ENCODE measurements at regions not wholly inside any gene's neighbourhood (a gene's known extent, or its start where the extent isn't known, plus 50 kb on each side); places are given as distances from the start of the nearest gene placed in this dataset.

DNA sequence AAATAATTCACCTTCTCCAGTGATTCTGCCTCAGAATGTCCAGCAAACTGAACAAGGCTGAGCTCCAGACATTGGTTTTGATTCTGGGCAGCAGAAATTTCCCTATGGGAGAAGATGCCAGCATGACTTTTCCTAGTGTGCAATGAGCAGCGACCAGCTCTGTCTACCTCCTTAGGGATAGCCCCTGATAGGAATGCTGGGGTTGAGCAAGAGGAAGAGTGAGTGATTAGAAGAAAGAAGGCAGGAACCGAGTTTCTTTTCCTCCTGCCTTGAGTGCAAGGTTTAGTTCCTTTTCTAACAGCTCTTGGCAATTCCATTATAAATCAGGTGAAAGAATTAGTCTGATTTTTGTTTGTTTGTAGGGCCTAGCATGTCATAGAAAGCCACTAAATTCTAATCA lies 379.0 kb downstream of the DAD1 start:
- TF ChIP-seq, protein P1, sequence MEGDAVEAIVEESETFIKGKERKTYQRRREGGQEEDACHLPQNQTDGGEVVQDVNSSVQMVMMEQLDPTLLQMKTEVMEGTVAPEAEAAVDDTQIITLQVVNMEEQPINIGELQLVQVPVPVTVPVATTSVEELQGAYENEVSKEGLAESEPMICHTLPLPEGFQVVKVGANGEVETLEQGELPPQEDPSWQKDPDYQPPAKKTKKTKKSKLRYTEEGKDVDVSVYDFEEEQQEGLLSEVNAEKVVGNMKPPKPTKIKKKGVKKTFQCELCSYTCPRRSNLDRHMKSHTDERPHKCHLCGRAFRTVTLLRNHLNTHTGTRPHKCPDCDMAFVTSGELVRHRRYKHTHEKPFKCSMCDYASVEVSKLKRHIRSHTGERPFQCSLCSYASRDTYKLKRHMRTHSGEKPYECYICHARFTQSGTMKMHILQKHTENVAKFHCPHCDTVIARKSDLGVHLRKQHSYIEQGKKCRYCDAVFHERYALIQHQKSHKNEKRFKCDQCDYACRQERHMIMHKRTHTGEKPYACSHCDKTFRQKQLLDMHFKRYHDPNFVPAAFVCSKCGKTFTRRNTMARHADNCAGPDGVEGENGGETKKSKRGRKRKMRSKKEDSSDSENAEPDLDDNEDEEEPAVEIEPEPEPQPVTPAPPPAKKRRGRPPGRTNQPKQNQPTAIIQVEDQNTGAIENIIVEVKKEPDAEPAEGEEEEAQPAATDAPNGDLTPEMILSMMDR (IDR thresholded peaks at IDR 0.05; ENCODE audit: low read depth, low read length), result no peak
- TF ChIP-seq EZH2phosphoT487 (IDR thresholded peaks at IDR 0.05; ENCODE audit: low read depth), result no peak

Data from OCI-LY3 (cell line).